ENCODE measurements at regions not wholly inside any gene's neighbourhood (a gene's known extent, or its start where the extent isn't known, plus 50 kb on each side); places are given as distances from the start of the nearest gene placed in this dataset.

GRCh38 chr1:220441211-220441610 is 86.7 kb upstream of the MARK1 start:
- no peak for TF ChIP-seq TARDBP (IDR thresholded peaks at IDR 0.05)
- TF ChIP-seq FOXA1 (IDR thresholded peaks at IDR 0.05): no peak
